ENCODE measurements at regions not wholly inside any gene's neighbourhood (a gene's known extent, or its start where the extent isn't known, plus 50 kb on each side); places are given as distances from the start of the nearest gene placed in this dataset.

GRCh38 chr11:36890121-36890679, 292.2 kb upstream of the RAG2 start:
- no peak for DNase-seq (ENCODE audit: low read depth)

GRCh38 chr11:36885154-36885553, 287.1 kb upstream of the RAG2 start:
- DNase-seq (ENCODE audit: low read depth): no peak

- no peak for DNase-seq (ENCODE audit: low read depth)
Measured at GRCh38 chr11:36878737-36879136, 280.7 kb upstream of the RAG2 start.

- no peak for DNase-seq (ENCODE audit: low read depth)
Measured at GRCh38 chr11:36877149-36877548, 279.1 kb upstream of the RAG2 start.

GRCh38 chr11:36876266-36876665, 278.2 kb upstream of the RAG2 start:
- no peak for DNase-seq (ENCODE audit: low read depth)

GRCh38 chr11:36874291-36874690, 276.3 kb upstream of the RAG2 start:
- no peak for DNase-seq (ENCODE audit: low read depth)

- DNase-seq (ENCODE audit: low read depth): no peak
Measured at GRCh38 chr11:36870361-36870760, 272.3 kb upstream of the RAG2 start.

- DNase-seq (ENCODE audit: low read depth): no peak
Measured at GRCh38 chr11:36868380-36868779, 270.3 kb upstream of the RAG2 start.

- no peak for DNase-seq (ENCODE audit: low read depth)
Measured at GRCh38 chr11:36865846-36866245, 267.8 kb upstream of the RAG2 start.

- no peak for DNase-seq (ENCODE audit: low read depth)
Measured at GRCh38 chr11:36854875-36855274, 256.8 kb upstream of the RAG2 start.

- no peak for DNase-seq (ENCODE audit: low read depth)
Measured at GRCh38 chr11:36848660-36849059, 250.6 kb upstream of the RAG2 start.

GRCh38 chr11:36840378-36840777, 242.3 kb upstream of the RAG2 start:
- no peak for DNase-seq (ENCODE audit: low read depth)

- DNase-seq (ENCODE audit: low read depth): no peak
Measured at GRCh38 chr11:36837831-36838437, 239.9 kb upstream of the RAG2 start.

- DNase-seq (ENCODE audit: low read depth): no peak
Measured at GRCh38 chr11:36825251-36825650, 227.2 kb upstream of the RAG2 start.

- no peak for DNase-seq (ENCODE audit: low read depth)
Measured at GRCh38 chr11:36824349-36824748, 226.3 kb upstream of the RAG2 start.

GRCh38 chr11:36822829-36823228, 224.8 kb upstream of the RAG2 start:
- no peak for DNase-seq (ENCODE audit: low read depth)

- DNase-seq (ENCODE audit: low read depth): no peak
Measured at GRCh38 chr11:36818410-36818809, 220.4 kb upstream of the RAG2 start.

GRCh38 chr11:36817336-36817965, 219.4 kb upstream of the RAG2 start:
- no peak for DNase-seq (ENCODE audit: low read depth)

GRCh38 chr11:36809303-36809702, 211.3 kb upstream of the RAG2 start:
- DNase-seq (ENCODE audit: low read depth): no peak

GRCh38 chr11:36807871-36808270, 209.8 kb upstream of the RAG2 start:
- DNase-seq (ENCODE audit: low read depth): no peak

- no peak for DNase-seq (ENCODE audit: low read depth)
Measured at GRCh38 chr11:36803084-36803483, 205.0 kb upstream of the RAG2 start.

- no peak for DNase-seq (ENCODE audit: low read depth)
Measured at GRCh38 chr11:36792996-36793914, 195.2 kb upstream of the RAG2 start.

- no peak for DNase-seq (ENCODE audit: low read depth)
Measured at GRCh38 chr11:36791957-36792356, 193.9 kb upstream of the RAG2 start.

Measured in T-helper 22 cell (primary cell).